Right lobe of liver (tissue), 6 donors: ENCODE measurements at regions not wholly inside any gene's neighbourhood (a gene's known extent, or its start where the extent isn't known, plus 50 kb on each side); places are given as distances from the start of the nearest gene placed in this dataset.

Experiments used
- ATAC-seq, 4 donors: fragments of 200-7000 bp; cut with Tn5 transposase; one replicate each; pipeline ENCODE4 v1.9.1; 2020; ENCODE audit warnings: mild to moderate bottlenecking in 4 of 4, moderate library complexity in 4 of 4
- DNase-seq, 3 donors: peaks; one replicate each; pipeline ENCODE4 v3.0.0-alpha.2; 2020
- H3K27ac ChIP-seq, 3 donors: fragments of 200-600 bp; one replicate each; pipeline ENCODE4 v1.8.0; 2022
- H3K27me3 ChIP-seq, 2 donors: fragments of 200-600 bp; one replicate each; pipeline ENCODE4 v1.8.0; 2022
- H3K36me3 ChIP-seq, 4 donors: fragments of 200-600 bp; sonication (generic) in 1 of 4; one replicate each; pipeline versions ENCODE4 v1.5.1 to v1.8.0; 2017 to 2022; ENCODE audit warnings: control low read depth in 1 of 4
- H3K4me1 ChIP-seq, 4 donors: fragments of 200-600 bp; sonication (generic) in 1 of 4; one replicate each; pipeline versions ENCODE4 v1.5.1 to v1.8.0; 2017 to 2022; ENCODE audit warnings: control low read depth in 1 of 4
- H3K4me3 ChIP-seq, 3 donors: fragments of 200-600 bp; one replicate each; pipeline ENCODE4 v1.8.0; 2022
- H3K9me3 ChIP-seq, 4 donors: fragments of 200-600 bp; sonication (generic) in 1 of 4; one replicate each; pipeline versions ENCODE4 v1.5.1 to v1.8.0; 2017 to 2022; ENCODE audit warnings: control low read depth in 1 of 4
- CTCF ChIP-seq, 4 donors: fragments of 200-600 bp in 3 of 4; fragments of 450-650 bp in 1 of 4; IDR thresholded peaks; one replicate each; pipeline versions ENCODE4 v1.5.1 to v1.8.0; 2016 to 2022; ENCODE audit warnings: antibody characterized with exemption in 4 of 4, mild to moderate bottlenecking in 2 of 4
- POLR2A ChIP-seq: fragments of 450-650 bp; IDR thresholded peaks from one replicate; pipeline ENCODE4 v1.6.1; 2017; ENCODE audit warnings: antibody characterized with exemption, mild to moderate bottlenecking
- WGBS: methylation state at CpG from one replicate; pipeline ENCODE4 v1.1.6; 2018; ENCODE audit warnings: low coverage, low lambda C conversion rate; ENCODE audit not compliant: insufficient coverage; ENCODE audit errors: missing lambda C conversion rate; 5-methylcytosine and 5-hydroxymethylcytosine counted together
- intact Hi-C, 2 donors: fragments of 100-400 bp; cut with DNase I; formaldehyde crosslinking; loops; one replicate each; pipeline versions ENCODE4 v1.11.2 to v1.14.1; 2022
- donor health status: DM: no; HTN: yes; CAD: no.
- donor health status: DM: no; HTN: no; CAD: no.
- donor health status: DM: no; HTN: no; CAD: no.
- donor health status: DM: no; HTN: yes; CAD: no.
- donor health status: DM: no; HTN: yes; CAD: no.

- H3K9me3 ChIP-seq = no peaks in the 10 kb centered on the region
- no peak overlapping the region for H3K4me3 ChIP-seq
- no peaks in the 10 kb centered on the region for H3K27me3 ChIP-seq
- H3K4me1 ChIP-seq = no peaks in the 10 kb centered on the region
- TF ChIP-seq CTCF (IDR thresholded peaks at IDR 0.05) (no peak), POLR2A (no peak)
- no peak overlapping the region for H3K27ac ChIP-seq
- ATAC-seq = no peak
- intact Hi-C loops = no loop called here
- no peaks in the 10 kb centered on the region for H3K36me3 ChIP-seq
- no peak for DNase-seq
These were observed 125.7 kb upstream of the TCF4 start for GRCh38 chr18:55713707-55714106.

GRCh38 chr18:55706898-55707297 lies 118.9 kb upstream of the TCF4 start:
- WGBS = 45% methylated on average over 3 of the region's 3 CpGs

GRCh38 chr18:55699233-55699765 lies 111.3 kb upstream of the TCF4 start:
- H3K4me1 ChIP-seq = no peaks in the 10 kb centered on the region
- 54% methylated on average over 5 of the region's 5 CpGs for WGBS
- ATAC-seq (no peak), DNase-seq (no peak)
- no peaks in the 10 kb centered on the region for H3K36me3 ChIP-seq
- TF ChIP-seq POLR2A = no peak
- TF ChIP-seq CTCF (IDR thresholded peaks at IDR 0.05) = no peak
- no peak overlapping the region for H3K4me3 ChIP-seq
- H3K9me3 ChIP-seq = no peaks in the 10 kb centered on the region
- no peaks in the 10 kb centered on the region for H3K27me3 ChIP-seq
- intact Hi-C loops = no loop called here
- H3K27ac ChIP-seq = no peak overlapping the region

More at GRCh38 chr18:55706898-55707297, 118.9 kb upstream of the TCF4 start:
- Histone ChIP-seq H3K27ac (no peak overlapping the region), H3K36me3 (no peaks in the 10 kb centered on the region), H3K27me3 (no peaks in the 10 kb centered on the region), H3K9me3 (no peaks in the 10 kb centered on the region), H3K4me3 (no peak overlapping the region), H3K4me1 (no peaks in the 10 kb centered on the region)
- intact Hi-C loops = no loop called here
- no peak for ATAC-seq
- no peak for DNase-seq
- TF ChIP-seq POLR2A (no peak), CTCF (IDR thresholded peaks at IDR 0.05) (no peak)

- Histone ChIP-seq H3K36me3 (no peaks in the 10 kb centered on the region), H3K4me1 (no peaks in the 10 kb centered on the region), H3K4me3 (no peak overlapping the region), H3K9me3 (no peaks in the 10 kb centered on the region), H3K27ac (no peak overlapping the region), H3K27me3 (no peaks in the 10 kb centered on the region)
- intact Hi-C loops = no loop called here
- no peak for TF ChIP-seq POLR2A
- no peak for TF ChIP-seq CTCF (IDR thresholded peaks at IDR 0.05)
- WGBS = 43% methylated on average over 3 of the region's 3 CpGs
- no peak for ATAC-seq
- DNase-seq = no peak
These were observed 108.8 kb upstream of the TCF4 start for GRCh38 chr18:55696811-55697210.

- Histone ChIP-seq H3K9me3 (no peaks in the 10 kb centered on the region), H3K27me3 (no peaks in the 10 kb centered on the region), H3K27ac (no peak overlapping the region), H3K4me1 (no peaks in the 10 kb centered on the region), H3K4me3 (no peak overlapping the region), H3K36me3 (no peaks in the 10 kb centered on the region)
- intact Hi-C loops = no loop called here
- no peak for ATAC-seq
- TF ChIP-seq POLR2A (no peak), CTCF (IDR thresholded peaks at IDR 0.05) (no peak)
- DNase-seq = no peak
These were observed 107.1 kb upstream of the TCF4 start for GRCh38 chr18:55695091-55695490.
